NCI-H510A (cell line): ENCODE measurements at regions not wholly inside any gene's neighbourhood (a gene's known extent, or its start where the extent isn't known, plus 50 kb on each side); places are given as distances from the start of the nearest gene placed in this dataset.
"Not testable (repeated sequence)": the region's sequence is repeated elsewhere in the genome, so short reads cannot be mapped to it uniquely, and the experiment has no call there.

Source experiments
- DNase-seq: peaks from one replicate; lab custom pipeline; 2025; lab: John Stamatoyannopoulos, UW

DNA sequence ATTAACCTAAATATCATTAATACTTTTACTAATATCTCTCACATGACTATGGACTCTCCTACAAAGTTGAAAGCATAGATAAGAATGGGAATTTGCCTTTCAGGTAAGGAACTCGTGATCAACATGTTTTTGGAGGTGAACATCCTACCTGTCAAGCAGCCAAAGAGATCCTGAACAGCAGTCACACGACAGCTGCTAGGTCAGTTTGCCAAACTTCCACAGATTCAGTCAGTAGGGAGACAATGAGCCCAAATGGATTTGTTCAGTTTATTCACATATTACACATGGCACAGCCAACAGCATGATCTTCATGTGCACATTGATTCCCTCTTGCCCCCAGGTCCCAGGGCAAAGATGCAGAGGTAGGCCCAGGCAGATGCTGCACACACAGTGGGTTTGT is 86.1 kb upstream of the LOC128125822 start:
- DNase-seq = no peak

DNA sequence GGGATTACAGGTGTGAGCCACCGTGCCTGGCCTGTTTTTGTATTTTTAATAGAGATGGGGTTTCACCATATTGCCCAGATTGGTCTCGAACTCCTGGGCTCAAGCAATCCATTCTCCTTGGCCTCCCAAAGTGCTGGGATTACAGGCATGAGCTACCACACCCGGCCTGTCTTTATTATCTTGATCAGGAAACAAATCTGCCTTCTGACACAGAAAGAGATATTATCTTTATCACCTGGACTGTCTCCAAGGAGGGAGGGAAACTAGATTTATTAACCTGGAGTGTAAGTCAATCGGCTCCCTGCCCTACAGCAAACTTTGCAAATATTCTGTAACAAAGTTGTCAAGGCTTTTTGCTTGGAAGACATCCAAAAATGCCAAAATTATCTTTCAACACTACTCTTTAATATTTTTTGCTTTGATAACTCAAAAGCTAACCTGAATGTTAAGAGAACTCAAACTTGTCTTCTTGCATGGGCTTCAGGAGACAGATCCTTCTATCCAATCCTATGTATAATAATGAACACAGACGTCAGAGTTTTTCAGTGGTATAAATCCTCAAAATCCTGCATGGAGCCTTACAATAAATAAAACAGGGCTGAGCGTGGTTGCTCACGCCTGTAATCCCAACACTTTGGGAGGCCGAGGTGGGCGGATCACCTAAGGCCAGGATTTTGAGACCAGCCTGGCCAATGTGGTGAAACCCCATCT is 85.0 kb upstream of the LOC128125822 start:
- no peak for DNase-seq

DNA sequence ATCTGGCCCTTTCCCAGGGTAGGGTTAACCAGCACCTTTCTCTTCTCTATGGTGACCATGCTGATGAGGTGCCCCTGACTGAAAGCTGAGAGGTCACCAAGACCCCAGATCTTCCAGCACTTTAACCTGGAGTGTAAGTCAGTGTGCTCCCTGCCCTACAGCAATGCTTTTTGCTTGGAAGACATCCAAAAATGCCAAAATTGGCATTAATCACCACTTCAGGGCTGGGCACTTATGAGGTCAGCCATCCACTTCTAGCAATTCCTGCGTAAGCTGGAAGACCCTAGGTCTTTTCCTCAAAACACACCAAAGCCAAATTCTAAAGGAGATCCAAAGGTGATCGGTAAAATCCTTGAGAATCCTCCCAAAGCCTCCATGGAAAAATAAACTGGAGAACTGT is 81.2 kb upstream of the LOC128125822 start:
- no peak for DNase-seq

DNA sequence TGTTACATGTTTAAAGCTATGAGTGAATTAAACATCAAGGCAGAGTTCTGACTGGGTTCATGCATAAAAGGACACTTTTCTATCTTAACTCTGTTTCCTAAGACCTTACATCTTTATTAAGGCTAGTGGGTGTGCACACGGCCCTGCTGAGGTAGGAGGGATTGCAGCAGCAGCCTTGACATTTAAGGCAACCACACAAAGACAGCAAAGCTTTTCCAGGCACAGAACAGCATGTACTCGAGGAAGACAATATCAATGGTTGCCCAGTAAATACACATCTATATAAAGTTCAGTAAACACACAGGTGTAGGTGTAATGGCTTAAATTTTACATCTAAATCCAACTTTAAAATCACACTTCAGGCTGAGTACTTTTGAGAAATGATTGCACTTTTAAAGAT is 79.8 kb upstream of the LOC128125822 start:
- DNase-seq = no peak

DNA sequence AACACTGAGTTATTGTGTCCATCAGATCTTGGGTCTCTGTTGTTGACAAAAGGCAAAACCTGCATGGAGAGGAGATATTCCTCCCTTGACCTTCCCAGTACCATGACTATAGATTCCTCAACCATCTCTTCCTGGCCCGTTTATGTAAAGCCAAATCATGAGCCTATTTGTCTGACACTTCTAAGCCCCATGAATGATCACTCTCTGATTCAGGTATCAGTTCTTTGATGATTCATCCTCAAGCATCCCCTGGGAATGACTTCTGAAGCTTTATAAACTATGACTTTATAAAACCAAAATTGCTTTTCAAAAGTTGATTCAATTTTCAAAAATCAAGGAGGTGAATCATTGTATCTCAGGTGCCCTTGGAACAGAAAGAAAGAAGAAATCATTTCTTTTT is 78.7 kb upstream of the LOC128125822 start:
- DNase-seq = no peak

DNA sequence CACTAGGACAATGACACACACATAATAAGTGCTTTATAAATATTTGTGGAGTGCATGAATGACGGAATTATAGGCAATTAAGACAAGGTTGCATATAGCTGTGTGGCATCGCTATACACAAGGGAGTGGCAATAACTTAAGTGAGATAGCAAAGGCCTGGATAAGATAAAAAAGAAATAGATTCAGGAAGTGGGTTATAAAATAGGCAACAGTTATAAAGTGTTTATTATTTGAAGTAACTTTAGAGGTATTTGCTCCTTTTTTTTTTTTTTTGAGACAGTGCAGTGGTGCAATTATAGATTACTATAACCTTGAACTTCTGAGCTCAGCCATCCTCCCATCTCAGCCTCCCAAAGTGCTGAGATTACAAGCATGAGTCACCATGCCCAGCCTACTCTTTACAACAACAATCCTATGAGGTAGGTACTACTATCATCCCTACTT is 75.9 kb upstream of the LOC128125822 start:
- DNase-seq = no peak

DNA sequence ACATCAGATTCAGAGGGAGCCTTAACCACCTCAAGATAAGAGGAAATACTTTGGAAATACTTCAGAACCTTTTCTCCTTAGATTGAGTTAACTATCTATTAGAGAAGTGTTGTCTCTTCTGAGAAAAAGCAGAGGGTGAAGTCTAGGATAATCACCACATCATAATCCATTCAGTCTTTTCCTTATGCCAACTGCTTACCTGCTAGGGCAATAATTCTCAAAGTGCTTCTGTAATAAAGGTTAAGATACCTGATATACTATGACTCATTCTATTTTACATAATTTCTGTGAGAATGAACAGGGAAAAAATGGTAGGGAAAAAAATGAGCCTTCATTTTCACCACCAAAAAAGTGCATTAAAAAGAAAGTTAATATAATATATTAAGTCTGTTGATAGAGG is 70.1 kb upstream of the LOC128125822 start:
- DNase-seq = no peak

DNA sequence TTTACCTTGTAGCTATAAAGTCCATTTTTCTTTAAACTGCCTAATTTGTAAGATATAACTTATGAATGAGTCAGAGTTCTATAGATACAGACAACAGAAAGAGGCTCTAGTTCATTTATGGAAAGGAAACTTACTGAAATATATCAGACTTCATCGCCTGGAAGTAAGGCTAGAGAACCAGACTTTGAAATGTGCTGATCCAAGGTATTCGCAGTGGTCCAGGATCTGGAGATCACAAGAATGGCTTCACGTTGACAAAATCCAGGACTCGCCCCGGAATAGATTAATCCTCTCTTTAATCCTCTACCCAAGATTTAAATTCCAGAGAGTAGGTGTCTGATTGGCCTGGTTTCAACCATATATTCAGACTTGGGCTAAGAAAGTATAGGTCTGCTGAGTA is 69.1 kb upstream of the LOC128125822 start:
- DNase-seq = no peak

DNA sequence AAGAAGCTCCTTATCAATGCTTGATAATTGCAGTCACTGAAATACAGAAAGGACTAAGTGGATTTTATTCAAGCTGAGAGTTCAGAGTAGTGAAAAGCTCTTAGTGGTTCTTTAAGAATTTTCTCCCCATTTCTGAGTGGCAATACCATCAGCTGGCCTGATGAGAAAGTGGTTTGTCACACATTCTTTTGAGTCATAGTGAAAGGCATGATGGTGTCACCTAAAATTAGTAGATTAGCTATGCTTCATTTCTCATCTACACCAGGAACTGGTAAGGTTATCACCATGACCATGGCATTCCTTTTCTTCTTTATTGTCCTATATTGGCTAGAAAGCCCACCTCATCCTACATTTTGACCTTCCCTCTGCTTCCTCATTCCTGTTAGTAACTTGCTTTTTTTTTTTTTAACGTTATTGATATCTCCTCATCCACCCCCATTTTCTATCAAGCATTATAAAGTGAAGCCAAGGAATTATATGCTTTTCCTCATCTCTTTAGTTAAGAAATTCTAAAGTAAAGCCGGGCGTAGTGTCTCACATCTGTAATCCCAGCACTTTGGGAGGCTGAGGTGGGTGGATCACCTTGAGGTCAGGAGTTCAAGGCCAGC is 67.4 kb upstream of the LOC128125822 start:
- DNase-seq = no peak

DNA sequence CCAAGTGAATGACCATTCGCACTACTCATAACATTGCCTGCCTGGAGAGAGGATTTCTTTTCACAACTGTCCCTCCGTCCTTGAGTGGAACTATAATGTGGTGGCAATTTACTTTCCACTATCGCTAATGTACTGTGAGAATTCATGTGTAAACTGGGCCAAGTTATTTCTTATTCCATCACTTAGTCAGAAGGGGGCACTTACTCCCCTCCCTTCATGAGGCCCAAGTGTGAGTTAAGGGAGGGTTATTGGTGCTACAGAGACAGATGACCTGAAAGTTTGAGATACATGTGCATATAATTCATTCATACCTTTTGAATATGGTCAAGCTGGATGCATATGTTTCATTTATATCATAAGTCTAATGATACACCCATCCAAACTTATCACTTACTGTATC is 65.2 kb upstream of the LOC128125822 start:
- no peak for DNase-seq

DNA sequence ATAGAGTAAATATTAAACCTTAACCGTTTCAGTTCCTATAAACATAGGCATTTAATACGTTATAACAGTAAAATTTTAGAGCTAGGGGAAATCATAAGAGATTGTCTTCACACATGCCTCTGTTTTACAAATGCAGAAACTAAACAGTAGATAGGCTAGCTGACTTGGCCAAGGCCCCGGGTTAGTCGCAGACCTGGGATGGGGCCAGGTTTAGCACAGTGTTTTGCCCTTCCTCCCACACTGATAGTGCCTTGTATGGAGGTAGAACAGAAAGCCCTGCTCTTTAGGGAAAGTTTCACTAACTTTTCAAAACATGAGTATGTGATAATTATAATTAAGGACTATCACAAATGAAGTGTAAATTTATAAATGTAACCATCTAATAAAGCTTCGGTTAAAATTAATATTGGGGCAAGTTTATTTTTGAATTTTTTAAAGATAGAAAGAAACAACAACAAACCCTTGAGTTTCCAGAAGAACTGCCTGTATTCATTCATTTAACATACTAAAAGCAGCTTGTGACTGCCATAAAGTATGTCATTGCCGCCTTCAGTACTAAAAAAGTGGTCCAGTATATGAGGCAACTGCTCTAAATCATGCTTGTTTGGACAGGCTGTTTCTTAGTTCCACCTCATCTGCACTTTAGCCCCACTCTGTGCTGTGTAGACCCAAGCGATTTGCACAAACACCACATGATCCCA is 62.5 kb upstream of the LOC128125822 start:
- DNase-seq = no peak

DNA sequence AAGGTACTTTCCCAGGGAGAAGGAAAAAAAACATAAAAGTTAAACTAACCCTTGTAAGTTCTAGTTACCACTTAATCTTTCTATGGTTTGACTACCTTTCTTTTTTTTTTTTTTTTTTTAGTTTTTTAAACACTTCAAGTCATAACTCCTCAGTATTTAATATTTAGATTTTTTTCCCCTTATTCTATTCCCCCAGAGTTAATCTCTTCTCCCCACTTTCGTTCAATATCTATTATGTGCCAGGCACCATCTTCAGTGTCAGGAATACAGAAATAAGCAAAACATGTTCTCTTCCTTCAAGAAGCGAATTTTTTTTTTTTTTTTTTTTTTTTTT is 62.0 kb upstream of the LOC128125822 start:
- no peak for DNase-seq

DNA sequence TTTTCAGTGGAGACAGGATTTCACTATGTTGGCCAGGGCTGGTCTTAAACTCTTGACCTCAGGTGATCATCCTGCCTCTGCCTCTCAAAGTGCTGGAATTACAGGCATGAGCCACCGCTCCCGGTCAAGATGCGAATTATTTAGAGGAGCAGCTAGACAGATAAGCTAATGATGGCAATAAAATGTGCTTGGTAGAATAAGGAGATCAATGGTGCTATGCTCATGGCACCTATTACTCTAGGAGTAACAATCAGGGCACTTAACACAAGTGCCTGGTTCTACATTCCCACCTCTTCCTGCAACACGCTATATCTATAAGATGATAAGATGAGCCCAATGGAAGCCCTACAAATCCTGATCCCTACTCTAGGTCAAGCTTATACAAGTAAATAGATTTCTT is 61.4 kb upstream of the LOC128125822 start:
- no peak for DNase-seq

DNA sequence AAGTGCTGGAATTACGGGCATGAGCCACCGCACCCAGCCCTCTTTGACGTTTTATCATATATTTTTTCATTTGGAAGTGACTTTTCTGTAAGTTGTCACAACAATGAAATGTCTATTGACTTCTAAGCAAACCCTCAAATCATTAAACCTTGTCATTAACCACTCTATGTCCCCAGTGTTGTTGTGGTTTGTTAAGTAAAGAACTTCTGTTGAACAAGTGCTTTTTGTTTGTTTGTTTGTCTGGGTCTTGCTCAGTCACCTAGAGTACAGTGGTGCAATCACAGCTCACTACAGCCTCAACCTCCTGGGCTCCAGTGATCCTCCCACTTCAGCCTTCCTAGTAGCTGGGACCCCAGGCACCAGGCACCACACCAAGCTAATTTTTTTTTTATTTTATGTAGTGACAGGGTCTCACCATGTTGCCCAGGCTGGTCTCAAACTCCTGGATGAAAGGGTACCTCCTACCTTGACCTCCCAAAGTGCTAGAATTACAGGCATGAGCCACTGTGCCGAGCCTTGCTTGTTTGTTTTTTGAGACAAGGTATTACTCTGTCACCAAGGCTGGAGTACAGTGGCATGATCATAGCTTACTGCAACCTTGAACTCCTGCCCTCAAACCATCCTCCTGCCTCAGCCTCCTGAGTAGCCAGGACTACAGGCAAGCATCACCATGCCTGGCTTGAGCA is 57.6 kb upstream of the LOC128125822 start:
- no peak for DNase-seq

DNA sequence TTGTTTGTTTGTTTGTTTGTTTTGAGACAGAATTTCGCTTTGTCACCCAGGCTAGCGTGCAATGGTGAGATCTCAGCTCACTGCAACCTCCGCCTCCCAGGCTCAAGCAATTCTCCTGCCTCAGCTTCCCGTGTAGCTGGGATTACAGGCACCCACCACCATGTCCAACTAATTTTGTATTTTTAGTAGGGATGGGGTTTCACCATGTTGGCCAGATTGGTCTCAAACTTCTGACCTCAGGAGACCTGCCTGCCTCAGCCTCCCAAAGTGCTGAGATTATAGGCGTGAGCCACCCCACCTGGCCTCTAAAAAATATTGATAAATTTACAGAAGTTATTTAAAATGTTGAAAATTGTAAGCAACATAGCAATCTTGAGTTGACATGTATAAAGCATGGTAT is 57.1 kb upstream of the LOC128125822 start:
- DNase-seq = not testable (repeated sequence)

DNA sequence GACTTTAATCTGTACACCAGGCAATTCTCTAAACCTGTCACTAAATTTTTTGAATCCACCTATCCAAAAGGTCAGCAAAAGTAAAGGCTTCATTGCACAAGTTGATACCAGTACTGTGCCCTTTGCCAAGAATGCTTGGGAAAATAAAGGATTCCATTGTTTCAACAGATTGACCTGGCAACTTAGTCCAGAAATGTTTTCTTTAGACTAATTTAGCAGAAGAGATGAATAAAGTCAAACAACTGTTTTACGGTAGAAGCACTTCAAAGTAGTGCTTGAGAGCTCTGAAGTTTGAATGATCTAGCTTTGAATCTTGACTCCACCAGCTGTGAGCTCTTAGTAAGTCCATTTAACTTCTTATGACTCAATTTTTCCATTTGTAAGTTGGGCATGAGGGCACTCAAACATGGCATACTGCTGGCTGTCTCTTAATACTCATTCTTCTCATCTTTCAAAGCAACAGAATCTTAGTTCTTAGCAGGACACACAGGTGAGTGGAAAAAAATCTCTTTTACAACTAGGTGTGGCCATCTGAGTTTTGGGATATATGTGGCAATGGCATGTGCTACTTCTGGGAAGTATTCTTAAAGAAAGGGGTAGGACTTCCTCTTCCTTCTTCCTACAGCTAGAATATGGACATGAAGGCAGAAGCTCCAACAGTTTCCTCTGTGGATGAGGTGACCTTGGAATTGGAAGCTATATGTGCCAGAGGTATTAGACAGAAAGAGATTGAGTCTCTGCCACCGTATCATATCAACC is 55.9 kb upstream of the LOC128125822 start:
- DNase-seq = no peak

DNA sequence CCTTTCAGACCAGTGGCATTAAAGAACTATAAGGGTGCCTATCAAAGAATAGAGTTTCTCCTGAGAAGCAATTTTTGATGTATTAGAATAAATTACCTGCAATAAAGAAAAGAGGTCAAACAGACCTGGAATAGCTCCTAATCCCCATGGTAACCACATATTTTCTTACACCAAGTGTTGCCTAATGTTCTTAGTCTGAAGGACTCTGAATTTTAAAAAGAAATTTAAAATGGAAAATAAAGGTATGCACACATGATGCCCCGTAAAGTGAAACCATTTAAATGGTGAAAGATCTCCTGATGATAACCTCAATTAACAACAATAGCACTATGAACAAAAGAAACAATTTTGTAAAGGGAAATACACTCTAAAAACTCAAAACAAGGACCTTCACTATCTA is 55.1 kb upstream of the LOC128125822 start:
- no peak for DNase-seq

DNA sequence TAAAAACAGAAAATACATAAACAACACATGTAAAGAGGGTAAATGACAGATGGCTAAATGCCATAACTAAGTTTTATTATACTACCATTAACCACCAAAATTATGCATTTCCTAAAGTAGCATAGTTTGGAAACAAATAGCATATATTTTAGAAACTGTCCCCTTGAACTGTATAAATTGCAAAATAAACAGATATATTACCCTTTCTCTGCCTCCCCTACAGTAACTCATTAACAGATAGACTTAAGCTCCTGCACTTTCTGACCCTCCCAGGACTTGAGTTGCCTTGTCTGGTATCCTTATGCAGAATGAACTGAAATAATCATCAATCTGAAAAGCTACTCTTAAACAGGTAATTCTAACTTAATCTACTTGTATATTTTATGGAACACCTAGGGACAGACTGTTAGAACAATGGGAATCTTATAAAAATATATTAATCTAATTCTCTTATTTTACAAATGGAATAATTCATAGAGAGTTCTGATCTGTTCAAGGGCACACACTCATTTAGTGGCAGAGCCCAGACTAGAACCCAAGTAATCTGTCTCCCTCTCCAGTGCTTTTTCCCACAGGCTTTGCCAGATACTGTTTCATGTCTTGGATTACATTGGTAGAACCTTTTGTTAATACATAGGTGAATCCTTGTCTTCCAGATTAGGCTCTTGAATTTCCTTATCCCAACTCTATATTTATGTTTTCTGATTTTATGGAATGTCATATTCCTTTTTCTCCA is 50.6 kb upstream of the LOC128125822 start:
- no peak for DNase-seq
